ENCODE measurements at regions not wholly inside any gene's neighbourhood (a gene's known extent, or its start where the extent isn't known, plus 50 kb on each side); places are given as distances from the start of the nearest gene placed in this dataset.

GRCh38 chr18:45467293-45467692, 148.0 kb upstream of the SLC14A2 start:
- no peaks in the 10 kb centered on the region for H3K9me3 ChIP-seq
- H3K4me1 ChIP-seq: no peaks in the 10 kb centered on the region
- no peak for DNase-seq
- TF ChIP-seq, protein P1, sequence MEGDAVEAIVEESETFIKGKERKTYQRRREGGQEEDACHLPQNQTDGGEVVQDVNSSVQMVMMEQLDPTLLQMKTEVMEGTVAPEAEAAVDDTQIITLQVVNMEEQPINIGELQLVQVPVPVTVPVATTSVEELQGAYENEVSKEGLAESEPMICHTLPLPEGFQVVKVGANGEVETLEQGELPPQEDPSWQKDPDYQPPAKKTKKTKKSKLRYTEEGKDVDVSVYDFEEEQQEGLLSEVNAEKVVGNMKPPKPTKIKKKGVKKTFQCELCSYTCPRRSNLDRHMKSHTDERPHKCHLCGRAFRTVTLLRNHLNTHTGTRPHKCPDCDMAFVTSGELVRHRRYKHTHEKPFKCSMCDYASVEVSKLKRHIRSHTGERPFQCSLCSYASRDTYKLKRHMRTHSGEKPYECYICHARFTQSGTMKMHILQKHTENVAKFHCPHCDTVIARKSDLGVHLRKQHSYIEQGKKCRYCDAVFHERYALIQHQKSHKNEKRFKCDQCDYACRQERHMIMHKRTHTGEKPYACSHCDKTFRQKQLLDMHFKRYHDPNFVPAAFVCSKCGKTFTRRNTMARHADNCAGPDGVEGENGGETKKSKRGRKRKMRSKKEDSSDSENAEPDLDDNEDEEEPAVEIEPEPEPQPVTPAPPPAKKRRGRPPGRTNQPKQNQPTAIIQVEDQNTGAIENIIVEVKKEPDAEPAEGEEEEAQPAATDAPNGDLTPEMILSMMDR (IDR thresholded peaks at IDR 0.05; ENCODE audit: insufficient read depth in 1 of 2, low read depth in 1 of 2, low read length in 1 of 2, severe bottlenecking in 1 of 2, unreplicated experiment in 1 of 2): no peak
- ChIA-PET CTCF (no interaction called here), POLR2A (no interaction called here)
- H3K27me3 Mint-ChIP-seq (ENCODE audit: insufficient read depth, unreplicated experiment): no peaks in the 10 kb centered on the region
- BruUV-seq (replicated peaks): no TSS peak
- no peak overlapping the region for H3K27ac Mint-ChIP-seq (ENCODE audit: unreplicated experiment)
- H3K4me3 Mint-ChIP-seq (ENCODE audit: unreplicated experiment): no peak overlapping the region
- H3K36me3 Mint-ChIP-seq (ENCODE audit: insufficient read depth, unreplicated experiment): no peaks in the 10 kb centered on the region
- H3K4me1 Mint-ChIP-seq (ENCODE audit: low read depth, unreplicated experiment): no peaks in the 10 kb centered on the region
- H3K4me3 ChIP-seq (ENCODE audit: low read depth, low read length): no peak overlapping the region
- no peaks in the 10 kb centered on the region for H3K36me3 ChIP-seq (ENCODE audit: control insufficient read depth, insufficient read depth, low read length)
- intact Hi-C loops (cut with micrococcal nuclease; ENCODE audit: unreplicated experiment): no loop called here
- no peaks in the 10 kb centered on the region for H3K9me3 Mint-ChIP-seq (ENCODE audit: unreplicated experiment)
- no peaks in the 10 kb centered on the region for H3K27me3 ChIP-seq (replicated peaks; ENCODE audit: control insufficient read depth, insufficient read depth, low read length)

- intact Hi-C loops (cut with micrococcal nuclease; ENCODE audit: unreplicated experiment): no loop called here
- Mint-ChIP-seq H3K4me1 (ENCODE audit: low read depth, unreplicated experiment) (no peaks in the 10 kb centered on the region), H3K4me3 (ENCODE audit: unreplicated experiment) (no peak overlapping the region), H3K27me3 (ENCODE audit: insufficient read depth, unreplicated experiment) (no peaks in the 10 kb centered on the region), H3K27ac (ENCODE audit: unreplicated experiment) (no peak overlapping the region), H3K36me3 (ENCODE audit: insufficient read depth, unreplicated experiment) (no peaks in the 10 kb centered on the region), H3K9me3 (ENCODE audit: unreplicated experiment) (no peaks in the 10 kb centered on the region)
- Histone ChIP-seq H3K4me3 (ENCODE audit: low read depth, low read length) (no peak overlapping the region), H3K27me3 (replicated peaks; ENCODE audit: control insufficient read depth, insufficient read depth, low read length) (no peaks in the 10 kb centered on the region), H3K36me3 (ENCODE audit: control insufficient read depth, insufficient read depth, low read length) (no peaks in the 10 kb centered on the region), H3K4me1 (no peaks in the 10 kb centered on the region), H3K9me3 (no peaks in the 10 kb centered on the region)
- CTCF ChIA-PET: no interaction called here
- POLR2A ChIA-PET: no interaction called here
- DNase-seq: no peak
- TF ChIP-seq, protein P1 (IDR thresholded peaks at IDR 0.05; ENCODE audit: insufficient read depth in 1 of 2, low read depth in 1 of 2, low read length in 1 of 2, severe bottlenecking in 1 of 2, unreplicated experiment in 1 of 2): no peak
- no TSS peak for BruUV-seq (replicated peaks)
Observed at GRCh38 chr18:45467945-45468344, 147.3 kb upstream of the SLC14A2 start.

DNA sequence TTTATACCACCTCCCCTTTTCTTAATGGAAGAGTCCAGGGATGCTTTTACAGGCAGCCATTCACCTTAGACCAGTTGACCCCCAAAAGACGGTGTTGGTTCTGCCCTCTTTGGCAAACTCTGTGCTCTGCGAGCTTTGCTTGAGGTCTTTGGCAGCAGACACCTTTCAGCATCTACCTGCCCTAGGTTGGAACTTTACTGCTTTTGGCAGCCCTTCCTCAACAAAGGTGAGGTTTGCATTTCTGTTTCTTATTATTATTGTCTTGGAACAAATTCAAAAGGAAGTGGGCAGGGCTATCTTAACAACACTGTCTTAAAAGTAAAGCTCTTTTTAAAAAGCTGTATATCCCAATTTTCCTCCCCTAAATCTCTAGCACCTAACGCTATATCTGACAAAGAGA, 136.4 kb upstream of the SLC14A2 start:
- intact Hi-C loops (cut with micrococcal nuclease; ENCODE audit: unreplicated experiment): no loop called here
- TF ChIP-seq, protein P1 (IDR thresholded peaks at IDR 0.05; ENCODE audit: insufficient read depth in 1 of 2, low read depth in 1 of 2, low read length in 1 of 2, severe bottlenecking in 1 of 2, unreplicated experiment in 1 of 2): no peak

More for the DNA sequence above, 136.4 kb upstream of the SLC14A2 start:
- Mint-ChIP-seq H3K36me3 (ENCODE audit: insufficient read depth, unreplicated experiment) (no peaks in the 10 kb centered on the region), H3K27ac (ENCODE audit: unreplicated experiment) (no peak overlapping the region), H3K4me3 (ENCODE audit: unreplicated experiment) (no peak overlapping the region), H3K27me3 (ENCODE audit: insufficient read depth, unreplicated experiment) (no peaks in the 10 kb centered on the region), H3K4me1 (ENCODE audit: low read depth, unreplicated experiment) (no peaks in the 10 kb centered on the region), H3K9me3 (ENCODE audit: unreplicated experiment) (no peaks in the 10 kb centered on the region)
- no peak for DNase-seq
- no peaks in the 10 kb centered on the region for H3K4me1 ChIP-seq
- no peaks in the 10 kb centered on the region for H3K36me3 ChIP-seq (ENCODE audit: control insufficient read depth, insufficient read depth, low read length)
- no peaks in the 10 kb centered on the region for H3K27me3 ChIP-seq (replicated peaks; ENCODE audit: control insufficient read depth, insufficient read depth, low read length)
- H3K4me3 ChIP-seq (ENCODE audit: low read depth, low read length): no peak overlapping the region
- H3K9me3 ChIP-seq: no peaks in the 10 kb centered on the region
- ChIA-PET POLR2A (interaction anchor here (0.6 kb wide), 1 partner anchor 1352 kb away, joined by 4 read pairs; no protein-coding TSS in a partner anchor), CTCF (no interaction called here)
- no TSS peak for BruUV-seq (replicated peaks)

Data from Caco-2 (cell line).